ENCODE measurements at regions not wholly inside any gene's neighbourhood (a gene's known extent, or its start where the extent isn't known, plus 50 kb on each side); places are given as distances from the start of the nearest gene placed in this dataset.
A peak's percentile ranks its signal among the peaks of the same experiment; 100 is the strongest.

- no peak overlapping the region for H2AK9ac ChIP-seq (replicated peaks; ENCODE audit: low read depth, low read length, poor library complexity)
- H2BK15ac ChIP-seq (ENCODE audit: low read depth, low read length): peak overlapping the region; percentile 16; the same call in 1 of the 3 replicates
- H3K36me3 ChIP-seq (ENCODE audit: control insufficient read depth, insufficient read depth, low read length): no peaks in the 10 kb centered on the region
- H3K14ac ChIP-seq (replicated peaks; ENCODE audit: low read depth, low read length): no peak overlapping the region
- ChIA-PET CTCF (interaction anchor here (1.4 kb wide), 1 partner anchor 26 kb away, joined by 5 read pairs; no protein-coding TSS in a partner anchor), POLR2A (ENCODE audit: unreplicated experiment) (no interaction called here)
- H2BK5ac ChIP-seq (ENCODE audit: low read depth, low read length, poor library complexity, severe bottlenecking): no peak overlapping the region
- no peak for DNase-seq
- no TSS peak for BruUV-seq (replicated peaks)
- intact Hi-C loops (cut with micrococcal nuclease): no loop called here
- no peak overlapping the region for H2AFZ ChIP-seq (replicated peaks; ENCODE audit: low read length, poor library complexity)
- no peak overlapping the region for H3K9ac ChIP-seq (ENCODE audit: low read depth, low read length)
- no peak overlapping the region for H3K4ac ChIP-seq (ENCODE audit: low read depth, low read length)
- TF ChIP-seq RFX5 (IDR thresholded peaks at IDR 0.05; ENCODE audit: low read depth, low read length) (no peak), RAD21 (IDR thresholded peaks at IDR 0.05; ENCODE audit: low read length) (no peak), POLR2A (IDR thresholded peaks at IDR 0.05; ENCODE audit: low read depth, low read length) (no peak), BHLHE40 (IDR thresholded peaks at IDR 0.05; ENCODE audit: low read depth, low read length) (no peak), MAFK (IDR thresholded peaks at IDR 0.05; ENCODE audit: low read depth, low read length) (no peak), CEBPB (IDR thresholded peaks at IDR 0.05; ENCODE audit: low read depth, low read length) (no peak), SMC3 (IDR thresholded peaks at IDR 0.05; ENCODE audit: low read depth, low read length) (no peak), USF2 (IDR thresholded peaks at IDR 0.05; ENCODE audit: low read depth, low read length) (no peak), NFE2L2 (IDR thresholded peaks at IDR 0.05; ENCODE audit: low read depth, low read length) (no peak), MAZ (IDR thresholded peaks at IDR 0.05; ENCODE audit: borderline replicate concordance, low read depth, low read length) (no peak), FOS (IDR thresholded peaks at IDR 0.05; ENCODE audit: low read depth, low read length) (no peak), CHD1 (IDR thresholded peaks at IDR 0.05; ENCODE audit: low read depth, low read length) (no peak), RCOR1 (IDR thresholded peaks at IDR 0.05; ENCODE audit: insufficient replicate concordance, low read length) (no peak), MXI1 (IDR thresholded peaks at IDR 0.05; ENCODE audit: borderline replicate concordance, low read depth, low read length) (no peak), CTCF (conservative IDR thresholded peaks at IDR 0.05; ENCODE audit: low read depth, low read length) (no peak), ELK1 (IDR thresholded peaks at IDR 0.05; ENCODE audit: borderline replicate concordance, low read depth, low read length) (no peak)
- H2BK120ac ChIP-seq (ENCODE audit: low read depth, low read length): no peak overlapping the region
- H3K4me3 ChIP-seq (ENCODE audit: insufficient read depth, low read depth, low read length): no peak overlapping the region
- peaks cover 17% of the 10 kb centered on the region for H3K4me1 ChIP-seq (ENCODE audit: control insufficient read depth, insufficient read depth, low read length)
- dilution Hi-C loops (cut with HindIII; ENCODE audit: low sequenced_read_pairs, unreplicated experiment): no loop called here
- peaks cover 0 to 4% of the 10 kb centered on the region in 2 experiments; a peak in 1 of 4 replicates for H3K79me1 ChIP-seq (ENCODE audit: low read depth in 1 of 2, low read length in 2 of 2)
- in situ Hi-C loops (cut with MboI; ENCODE audit: low sequenced_read_pairs): no loop called here
- WGBS, 2 experiments (ENCODE audit: extremely low coverage in 2 of 2, insufficient read length in 1 of 2): 71% methylated on average over 1 of the region's 3 CpGs; no CpG with 5 or more reads in 1 of the 2 experiments
- no peaks in the 10 kb centered on the region for H3K27me3 ChIP-seq (ENCODE audit: control insufficient read depth, insufficient read depth, low read length)
- peaks cover 16% of the 10 kb centered on the region for H3K9me1 ChIP-seq (ENCODE audit: insufficient read depth, low read length)
- H3K4me2 ChIP-seq (ENCODE audit: low read depth, low read length): no peak overlapping the region
- no peak overlapping the region for H3K23ac ChIP-seq (ENCODE audit: low read depth, low read length)
- no peak overlapping the region for H4K91ac ChIP-seq (ENCODE audit: insufficient read depth, low read depth, low read length)
- H2AK5ac ChIP-seq (ENCODE audit: low read depth, low read length): no peak overlapping the region
- H4K8ac ChIP-seq (ENCODE audit: low read depth in 2 of 2, low read length in 2 of 2): no peak overlapping the region
- H4K20me1 ChIP-seq (ENCODE audit: insufficient read depth, low read length): no peaks in the 10 kb centered on the region
- H2BK20ac ChIP-seq (ENCODE audit: low read depth, low read length): no peak overlapping the region
- H3K27ac ChIP-seq (ENCODE audit: insufficient read depth, low read length): no peak overlapping the region
- no peak overlapping the region for H3K56ac ChIP-seq (ENCODE audit: extremely low read depth, insufficient read depth, low read length)
- H3K18ac ChIP-seq (ENCODE audit: low read depth, low read length): no peak overlapping the region
- no peak for ATAC-seq (ENCODE audit: low read depth)
- no peaks in the 10 kb centered on the region for H3K9me3 ChIP-seq (ENCODE audit: control insufficient read depth, insufficient read depth, low read length)
- H4K5ac ChIP-seq (ENCODE audit: low read depth, low read length): no peak overlapping the region
Measured at GRCh38 chr2:207227749-207228145, 62.0 kb upstream of the KLF7 start.

Measured in IMR-90 (cell line).